ENCODE measurements at regions not wholly inside any gene's neighbourhood (a gene's known extent, or its start where the extent isn't known, plus 50 kb on each side); places are given as distances from the start of the nearest gene placed in this dataset.

DNA sequence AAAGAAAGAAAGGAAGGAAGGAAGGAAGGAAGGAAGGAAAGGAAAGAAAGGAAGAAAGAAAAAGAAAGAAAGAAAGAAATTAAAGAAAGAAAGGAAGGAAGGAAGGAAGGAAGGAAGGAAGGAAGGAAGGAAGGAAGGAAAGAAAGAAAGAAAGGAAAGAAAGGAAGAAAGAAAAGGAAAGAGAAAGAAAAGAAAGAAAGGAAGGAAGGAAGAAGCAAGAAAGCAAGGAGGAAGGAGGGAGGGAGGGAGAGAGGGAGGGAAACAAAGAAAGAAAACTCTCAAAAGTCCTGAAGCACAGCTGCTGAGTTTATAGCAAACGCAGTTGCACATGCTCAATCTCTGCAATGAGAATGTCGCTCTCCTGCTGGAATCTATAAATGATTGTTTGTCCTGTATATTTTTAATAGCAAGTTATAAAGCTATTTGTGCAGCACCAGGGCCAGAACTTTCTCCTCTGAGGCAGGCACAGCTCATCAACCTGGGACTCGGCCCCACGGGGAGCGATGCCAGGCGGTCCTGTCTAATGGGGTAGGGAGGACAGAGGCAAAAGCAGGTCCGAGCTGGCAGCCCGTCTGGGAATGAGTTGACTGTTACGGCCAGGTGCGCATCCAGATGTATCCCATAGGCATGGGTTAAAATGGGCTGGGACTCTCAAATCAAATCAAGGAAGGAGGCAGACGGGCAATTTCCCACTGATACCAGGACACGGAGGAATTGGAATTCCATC, 118.0 kb upstream of the PFKP start:
- no peak for DNase-seq

DNA sequence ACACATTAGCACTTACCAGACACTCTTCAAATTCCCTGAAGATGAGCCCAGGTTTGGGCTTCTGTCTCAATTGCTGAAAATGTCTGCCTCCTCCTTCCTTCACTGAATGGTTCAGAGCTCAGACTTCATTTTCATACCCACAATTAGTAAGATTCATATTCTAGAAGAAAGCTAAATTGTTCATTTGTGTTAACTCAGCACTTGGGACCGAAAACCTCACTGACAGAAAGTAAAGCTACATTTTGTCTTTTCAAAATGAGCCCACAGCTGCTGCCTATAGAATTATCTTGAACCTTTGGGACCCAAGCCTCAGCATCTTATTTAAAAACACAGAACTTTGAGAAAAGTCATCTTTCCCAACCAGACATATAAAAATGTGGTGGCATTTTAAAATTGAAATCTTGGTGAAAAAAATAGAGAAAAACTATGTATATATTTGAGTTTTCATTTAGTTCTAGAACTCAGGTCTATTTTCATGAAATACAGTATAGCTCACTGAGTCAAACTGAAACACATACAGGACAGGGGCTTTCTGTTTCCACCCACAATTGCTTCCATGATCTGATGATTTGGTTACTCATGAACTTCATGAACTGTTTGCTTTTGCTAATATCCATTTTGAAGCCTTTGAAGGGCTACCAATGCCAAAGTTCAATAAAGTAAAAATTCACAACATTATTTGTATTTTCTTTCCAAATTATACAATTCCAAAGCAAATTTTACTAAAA, 119.1 kb upstream of the PFKP start:
- no peak for DNase-seq

DNA sequence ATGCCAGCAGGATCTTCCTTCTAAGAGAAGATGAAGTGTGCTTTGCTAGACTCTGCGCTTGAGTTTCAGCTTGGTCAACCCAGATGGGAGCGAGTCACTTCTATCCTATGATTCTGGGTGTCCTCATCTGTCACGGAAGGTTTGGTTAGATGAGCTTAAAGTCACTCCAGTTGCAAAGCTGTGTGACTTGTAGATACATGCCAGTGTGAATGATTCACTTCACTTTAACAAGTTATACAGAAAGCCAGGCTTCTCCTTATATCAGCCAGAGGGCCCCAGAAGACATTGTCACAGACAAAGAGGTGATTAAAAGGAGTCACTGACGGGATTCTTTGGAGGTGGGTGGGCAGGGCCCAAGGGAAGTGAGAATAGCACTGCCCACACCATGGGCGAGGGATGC, 122.6 kb upstream of the PFKP start:
- no peak for DNase-seq

DNA sequence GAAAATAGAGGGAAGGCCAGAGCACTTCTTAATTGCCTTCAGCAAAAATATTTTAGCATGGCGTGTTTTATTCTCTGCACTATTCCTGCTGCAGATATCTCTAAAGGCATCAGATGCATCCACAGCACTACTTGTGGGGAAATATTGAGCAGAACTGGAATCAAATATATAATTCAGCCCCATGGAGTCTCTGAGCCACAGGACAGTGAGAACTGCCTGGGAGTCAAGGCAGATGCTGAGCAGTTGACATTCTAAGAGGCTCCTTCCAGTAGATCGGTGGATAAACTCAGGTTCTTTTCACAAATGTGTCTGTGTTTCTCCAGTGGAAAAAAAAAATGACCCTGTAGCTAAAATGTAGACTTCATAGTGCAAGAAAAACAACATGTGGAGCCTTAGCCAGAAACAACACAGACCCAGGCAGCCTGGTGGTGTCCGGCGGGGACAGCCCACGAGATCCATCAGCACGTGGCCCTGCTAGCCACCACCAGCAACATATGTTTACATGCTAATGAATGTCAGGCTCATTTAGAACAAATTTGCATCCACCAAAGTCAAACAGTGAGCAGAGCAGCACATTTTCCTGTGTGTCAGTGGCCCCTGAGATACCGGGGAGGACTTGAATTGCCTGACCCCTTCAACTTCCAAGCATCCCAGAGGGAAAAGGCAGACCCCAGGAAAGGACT, 123.3 kb upstream of the PFKP start:
- DNase-seq: no peak

DNA sequence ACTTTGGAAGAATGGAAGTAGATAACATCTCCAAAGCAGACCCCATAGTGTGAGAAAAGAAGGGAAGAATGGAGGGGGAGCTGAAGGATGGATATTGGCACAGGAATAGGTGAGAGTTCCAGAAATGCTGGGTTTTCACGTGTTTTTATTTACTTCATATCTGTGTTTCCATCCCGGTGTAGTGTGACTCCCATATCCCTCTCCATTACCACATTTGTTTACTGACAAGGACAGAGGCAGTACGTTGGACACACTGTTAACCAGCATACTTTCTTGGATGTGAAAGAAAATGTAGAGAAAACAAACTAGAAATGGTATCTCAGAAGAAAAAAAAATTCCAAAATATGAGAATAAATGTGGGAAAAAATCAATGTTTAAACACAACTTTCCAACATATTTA, 124.4 kb upstream of the PFKP start:
- no peak for DNase-seq

DNA sequence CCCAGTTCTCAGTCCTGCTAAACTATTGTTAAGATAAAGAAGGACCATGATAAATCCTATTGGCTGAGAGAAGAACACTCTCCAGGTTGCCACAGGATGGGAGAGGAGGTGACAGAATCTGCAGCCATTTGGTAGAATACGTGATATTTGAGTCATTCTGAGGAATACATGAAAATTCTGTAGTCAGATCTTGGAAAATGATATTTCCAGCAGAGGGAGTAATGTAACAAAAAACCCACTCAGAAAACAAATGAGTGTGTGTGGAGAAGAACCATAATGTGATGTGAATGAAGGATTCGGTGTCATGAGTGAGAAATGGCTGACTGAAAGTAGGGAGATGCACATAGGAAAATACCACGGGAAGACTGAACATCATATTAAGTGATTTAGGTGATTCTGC, 128.5 kb upstream of the PFKP start:
- DNase-seq: no peak

DNA sequence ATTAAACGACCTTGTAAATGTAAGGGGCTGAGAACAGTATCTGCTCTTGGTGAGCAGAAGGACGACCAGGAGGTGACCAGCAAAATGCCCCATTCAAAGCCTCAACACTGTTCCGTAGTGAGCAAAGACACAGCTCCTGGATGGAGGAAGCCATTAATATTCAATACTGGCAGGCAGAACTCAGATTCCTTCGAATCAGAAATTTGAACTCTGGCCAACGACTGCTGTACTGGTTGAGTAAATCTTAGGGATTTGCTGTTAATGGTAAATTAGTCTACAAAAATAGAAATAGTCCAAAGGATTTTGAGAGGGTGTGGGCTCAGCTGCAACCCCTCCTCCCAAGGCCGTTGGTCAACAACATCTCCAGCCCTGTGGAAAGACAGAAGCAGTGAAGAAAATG, 130.5 kb upstream of the PFKP start:
- DNase-seq: no peak

DNA sequence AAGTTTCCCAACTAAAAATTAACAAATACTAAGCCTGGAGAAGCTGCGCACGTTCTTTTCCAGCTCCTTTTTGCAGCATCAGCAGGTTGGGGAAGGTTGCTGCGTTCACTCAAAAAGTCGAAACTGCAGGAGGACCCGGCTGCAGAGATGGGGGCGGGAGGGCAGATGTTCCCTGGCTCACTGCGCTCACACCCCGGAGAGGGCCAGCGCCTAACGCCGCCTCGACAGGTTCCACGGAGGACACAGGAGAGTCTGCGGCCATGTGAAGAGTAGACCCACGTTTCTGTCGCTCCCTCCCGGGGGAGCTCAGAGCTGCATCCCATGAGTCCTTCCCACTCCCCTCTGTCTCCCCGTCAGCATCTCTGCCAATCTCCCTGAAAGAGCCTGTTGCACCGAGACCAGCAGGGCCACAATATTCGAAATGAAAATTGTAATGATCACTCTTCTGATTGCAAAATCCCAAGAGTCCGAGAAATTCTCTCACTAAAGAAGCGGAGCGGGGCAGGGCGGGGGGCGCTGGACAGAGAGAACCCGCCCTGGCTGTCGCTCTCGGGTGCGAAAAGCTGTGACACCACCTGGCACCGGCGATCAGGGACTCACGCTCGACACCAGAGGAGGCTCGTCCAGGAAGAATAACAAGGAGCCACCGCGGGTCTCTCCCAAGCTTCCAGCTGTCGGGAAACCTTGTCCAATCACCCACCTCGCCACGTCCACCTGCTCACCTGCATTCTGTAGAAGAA, 131.5 kb upstream of the PFKP start:
- DNase-seq: no peak

DNA sequence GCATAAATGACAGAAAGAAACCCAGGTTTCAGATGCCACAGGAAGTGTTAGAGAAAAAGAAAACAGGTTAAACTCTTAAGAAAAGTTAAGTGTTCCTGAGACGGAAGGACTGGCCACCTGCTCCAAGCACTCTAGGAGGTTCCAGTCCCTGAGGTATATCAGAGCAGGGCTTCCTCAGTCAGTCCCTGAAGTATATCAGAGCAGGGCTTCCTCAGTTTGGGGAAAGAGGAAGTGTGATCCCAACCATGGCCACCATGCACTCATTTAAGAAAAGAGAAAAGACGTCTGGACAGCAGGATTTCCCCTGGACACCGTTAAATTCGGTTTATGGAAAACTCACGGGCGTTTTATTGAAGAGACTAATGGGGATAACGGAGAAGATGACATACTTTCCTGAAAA, 133.4 kb upstream of the PFKP start:
- DNase-seq: no peak

DNA sequence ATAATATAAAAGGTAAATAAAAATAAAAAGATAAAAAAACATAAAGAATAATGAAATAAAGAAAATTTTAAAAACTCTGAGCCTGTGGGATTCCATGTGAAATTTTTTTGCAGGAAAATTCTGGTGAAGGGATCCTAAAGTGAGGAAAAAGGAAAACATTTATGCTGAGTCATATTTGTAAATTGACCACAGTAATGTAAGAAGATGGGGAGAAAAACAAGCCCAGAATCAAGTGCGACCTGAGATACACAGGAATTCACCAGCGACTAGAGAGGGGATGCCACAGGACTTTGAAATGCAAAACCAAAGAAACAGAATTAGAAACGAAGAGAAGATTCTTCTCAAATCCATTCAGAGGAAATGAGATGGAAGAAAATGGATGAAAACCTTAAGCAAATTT, 133.8 kb upstream of the PFKP start:
- DNase-seq: no peak

DNA sequence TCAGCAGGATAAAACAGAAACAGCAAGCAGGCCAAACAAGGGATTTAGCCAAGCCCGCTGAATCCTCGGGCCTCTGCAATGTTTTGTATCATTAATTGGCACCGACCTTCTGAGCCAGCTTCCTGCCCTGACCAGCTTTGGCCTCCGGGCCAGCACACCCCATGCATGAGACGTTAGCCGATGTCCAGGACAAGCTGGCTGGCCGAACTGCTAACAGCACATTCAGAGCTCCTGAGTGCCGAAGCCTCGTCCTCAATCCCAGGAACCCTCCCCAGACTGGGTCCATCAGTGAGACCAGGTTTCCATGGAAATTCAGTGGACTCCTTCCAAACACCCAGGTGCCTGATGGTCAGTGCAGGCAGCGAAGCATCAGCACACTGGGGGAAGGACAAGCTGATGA, 134.3 kb upstream of the PFKP start:
- DNase-seq: no peak

DNA sequence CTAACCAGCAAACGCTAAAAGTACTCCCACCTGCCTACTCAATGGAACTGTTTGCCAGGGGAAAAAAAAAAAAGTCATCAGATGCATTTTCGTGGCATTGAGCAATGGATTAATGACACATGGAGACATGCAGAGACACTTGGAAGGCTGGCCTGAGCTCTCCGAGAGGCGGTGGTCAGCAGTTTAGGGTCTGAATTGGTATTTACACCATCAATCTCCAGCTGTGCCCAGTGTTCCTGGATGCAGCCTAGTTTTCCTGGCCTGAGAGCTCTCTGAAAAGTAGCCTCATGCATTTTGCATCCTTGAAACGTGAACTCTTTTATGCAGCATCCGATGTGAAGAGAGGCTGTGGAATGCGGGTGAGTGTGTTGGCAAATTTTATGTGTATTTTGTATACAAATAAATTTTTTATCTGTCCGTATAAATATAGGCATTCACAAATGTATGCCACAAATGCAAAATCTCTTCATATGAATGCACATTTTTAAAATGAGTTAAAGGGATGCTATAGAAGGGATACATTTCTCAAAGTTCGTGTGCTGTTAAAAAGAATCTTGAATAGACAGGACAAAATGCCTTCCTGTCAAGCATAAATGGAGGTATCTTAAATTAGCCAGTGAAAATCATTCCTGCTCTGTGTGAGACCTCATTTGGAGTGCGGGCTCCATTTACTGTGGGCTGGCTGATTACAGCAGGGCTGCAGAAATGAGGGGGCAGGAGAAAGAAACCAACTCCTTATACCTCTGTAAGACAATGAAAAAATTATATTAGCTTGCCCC, 137.7 kb upstream of the PFKP start:
- DNase-seq: no peak

DNA sequence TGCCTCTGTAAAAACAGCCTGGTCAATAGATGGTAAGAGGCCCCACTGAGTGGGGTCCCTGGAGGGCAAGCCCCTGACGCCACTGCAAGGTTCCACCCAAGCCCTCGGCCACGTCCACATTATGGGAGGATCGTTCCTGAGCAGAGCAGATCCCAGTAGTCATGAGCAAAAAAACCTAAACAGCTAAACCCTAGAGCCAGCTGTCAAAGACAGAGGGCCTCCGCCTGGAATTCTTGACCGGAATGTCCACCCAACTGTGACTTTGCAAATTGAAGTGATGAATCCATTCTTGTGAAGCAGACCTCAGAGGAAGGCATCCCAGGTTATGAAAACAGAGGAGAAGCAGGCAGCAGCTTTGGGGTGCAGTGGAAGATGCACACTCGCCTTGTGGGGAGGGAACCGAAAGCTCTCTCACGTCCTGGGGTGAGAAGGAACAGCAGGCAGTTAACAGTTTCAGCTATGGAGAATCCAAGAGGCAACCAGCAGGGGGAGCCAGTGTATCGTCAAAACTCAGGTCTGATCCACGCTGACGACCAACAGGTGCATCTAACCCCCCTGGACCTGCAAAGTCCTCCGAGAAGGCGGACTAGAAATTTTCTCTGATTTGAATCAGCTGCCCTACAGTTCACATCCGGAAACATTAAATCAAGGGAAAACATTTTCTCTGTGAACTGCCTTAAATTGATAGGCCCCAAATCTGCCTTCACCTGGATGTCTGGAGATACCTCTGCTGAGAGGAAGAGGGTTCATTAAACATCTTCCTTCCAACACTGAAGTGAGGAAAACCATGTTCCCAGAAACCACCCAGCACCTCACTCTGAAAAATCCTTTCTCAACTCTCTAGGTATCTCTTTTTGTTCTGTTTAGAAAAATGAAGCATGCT, 139.1 kb upstream of the PFKP start:
- DNase-seq: peak; percentile 69

DNA sequence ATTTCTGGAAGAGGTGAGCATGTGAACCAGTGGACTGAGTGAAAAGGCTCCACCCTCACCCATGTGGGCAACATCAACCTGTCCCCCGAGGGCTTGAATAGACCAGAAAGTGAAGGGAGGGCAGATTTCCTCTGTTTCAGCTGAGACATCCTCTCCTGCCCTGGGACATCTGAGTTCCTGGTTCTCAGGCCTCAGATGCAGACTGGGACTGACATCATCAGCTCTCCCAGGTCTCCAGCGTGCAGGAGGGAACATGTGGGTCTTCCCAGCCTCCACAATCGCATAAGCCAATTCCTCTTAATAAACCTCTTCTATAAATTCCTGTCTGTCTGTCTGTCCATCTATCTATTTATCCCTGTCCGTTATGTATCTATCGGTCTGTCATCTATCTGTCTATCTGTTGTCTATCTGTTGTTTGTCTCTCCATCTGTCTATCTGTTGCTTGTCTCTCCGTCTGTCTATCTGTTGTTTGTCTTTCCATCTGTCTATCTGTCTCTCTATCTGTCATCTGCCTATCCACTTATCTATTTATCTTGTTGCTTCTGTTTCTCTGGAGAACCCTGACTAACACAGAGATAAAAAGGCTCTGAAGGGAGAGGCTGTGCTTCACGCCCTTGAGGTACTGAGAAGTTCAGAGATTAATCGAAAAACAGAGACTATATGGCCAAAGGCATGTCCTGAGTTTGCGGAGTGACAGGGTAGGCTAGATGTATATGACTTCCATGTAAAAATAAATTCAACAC, 140.3 kb upstream of the PFKP start:
- DNase-seq: no peak

DNA sequence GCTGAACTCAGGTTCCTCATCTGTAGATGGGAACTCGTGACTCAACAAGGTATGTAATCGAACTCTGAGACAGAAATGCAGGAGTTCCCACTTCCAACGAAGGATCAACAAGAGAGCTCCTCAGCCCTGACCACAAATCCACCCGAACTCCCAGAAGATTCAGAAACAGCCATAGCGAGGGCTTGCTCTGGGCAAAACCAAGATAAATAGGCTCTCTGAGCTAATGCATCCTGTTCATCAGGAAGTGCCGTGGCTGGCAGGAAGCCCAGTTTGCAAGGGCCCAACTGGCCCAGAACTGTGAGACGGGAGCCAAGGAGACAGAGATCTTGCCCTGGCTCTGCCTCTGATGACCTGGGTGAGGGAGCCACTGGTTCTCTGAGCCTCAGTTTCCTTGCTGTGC, 141.7 kb upstream of the PFKP start:
- DNase-seq: no peak

DNA sequence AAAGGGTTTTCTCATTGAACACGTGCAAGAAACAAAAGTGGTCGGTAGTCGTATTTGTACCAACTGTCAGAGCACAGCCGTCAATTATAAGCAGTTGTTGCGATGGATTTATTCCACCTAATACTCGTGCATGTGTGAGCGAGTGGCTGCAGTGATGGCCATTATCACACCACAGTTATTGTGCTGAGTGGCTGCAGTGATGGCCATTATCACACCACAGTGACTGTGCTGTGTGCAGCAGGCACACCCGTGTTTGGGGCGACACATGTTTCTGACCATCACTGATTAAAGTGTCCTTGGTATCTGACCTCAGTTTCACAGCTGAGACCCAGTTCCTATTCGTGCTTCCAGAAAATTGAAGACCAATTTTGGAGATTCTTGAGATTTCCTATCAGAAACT, 142.9 kb upstream of the PFKP start:
- DNase-seq: no peak

DNA sequence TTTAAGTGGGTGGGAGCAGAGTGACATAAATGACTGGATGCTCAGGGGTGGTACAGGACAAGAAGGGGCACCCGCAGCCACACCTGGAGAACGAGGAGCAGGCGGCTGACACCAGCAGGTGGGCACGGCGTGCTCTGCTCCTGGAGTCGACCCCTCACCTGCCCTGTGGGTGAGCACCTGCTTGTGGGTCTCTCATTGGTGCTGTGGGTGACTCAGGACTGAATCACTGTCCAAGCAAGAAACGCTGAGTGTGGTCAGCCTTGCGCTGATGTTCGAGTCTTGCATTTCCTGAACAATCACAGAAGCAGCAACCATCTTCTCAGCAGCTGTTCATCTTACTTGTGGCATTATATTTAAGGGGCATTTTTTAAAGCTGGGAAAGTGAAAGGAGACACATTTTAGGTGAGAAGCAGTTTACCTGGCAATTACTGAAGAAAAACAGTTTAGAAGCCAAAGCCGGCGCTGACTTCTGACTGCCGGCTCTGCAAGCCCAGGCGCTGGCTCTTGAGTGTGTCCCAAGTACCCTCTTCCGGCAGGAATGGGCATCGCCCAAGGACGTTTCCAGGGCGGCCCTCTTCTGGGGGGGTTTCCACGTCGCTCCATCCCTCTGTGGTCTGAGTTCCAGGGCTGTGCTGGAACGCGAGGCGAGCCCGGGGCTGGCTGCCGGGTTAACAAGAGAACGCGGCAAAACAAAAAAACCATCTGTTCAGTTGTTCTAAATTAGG, 145.2 kb upstream of the PFKP start:
- DNase-seq: no peak

DNA sequence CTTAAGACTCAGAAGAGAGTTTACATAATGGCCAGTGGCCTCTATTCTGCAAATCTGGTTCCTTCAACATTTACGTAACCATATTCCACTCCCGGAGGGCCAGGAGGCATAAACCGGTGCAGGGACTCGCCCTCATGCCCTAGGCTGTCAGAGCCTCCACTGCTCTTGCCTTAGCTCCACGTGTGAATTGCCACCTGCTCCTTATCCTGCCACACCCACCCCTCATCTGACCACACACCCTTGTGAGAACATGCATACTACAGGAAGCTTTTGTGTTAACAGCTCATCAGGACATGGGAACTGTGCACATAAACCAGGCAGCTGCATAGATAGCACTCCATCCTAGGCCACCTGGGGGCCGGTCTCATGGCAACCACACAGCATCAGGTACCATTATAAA, 146.7 kb upstream of the PFKP start:
- DNase-seq: no peak

DNA sequence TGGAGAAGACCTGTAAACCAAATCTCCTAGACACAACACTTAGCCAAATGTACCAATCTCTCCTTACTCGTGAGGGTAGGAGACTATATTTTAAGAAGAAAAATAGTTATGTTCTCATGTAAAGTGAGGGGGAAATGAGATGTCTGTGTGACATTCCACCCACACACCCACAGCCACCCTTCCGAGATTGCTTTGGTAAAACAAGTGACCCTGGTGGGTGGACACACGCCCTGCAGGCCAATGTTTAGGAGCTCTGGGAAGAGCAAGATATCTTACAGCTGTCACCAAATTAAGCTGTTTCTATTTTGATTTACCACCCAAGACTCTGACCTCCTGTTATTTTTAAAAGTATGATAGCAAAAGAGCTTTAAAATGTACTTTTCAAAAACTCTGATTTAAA, 147.2 kb upstream of the PFKP start:
- DNase-seq: no peak

DNA sequence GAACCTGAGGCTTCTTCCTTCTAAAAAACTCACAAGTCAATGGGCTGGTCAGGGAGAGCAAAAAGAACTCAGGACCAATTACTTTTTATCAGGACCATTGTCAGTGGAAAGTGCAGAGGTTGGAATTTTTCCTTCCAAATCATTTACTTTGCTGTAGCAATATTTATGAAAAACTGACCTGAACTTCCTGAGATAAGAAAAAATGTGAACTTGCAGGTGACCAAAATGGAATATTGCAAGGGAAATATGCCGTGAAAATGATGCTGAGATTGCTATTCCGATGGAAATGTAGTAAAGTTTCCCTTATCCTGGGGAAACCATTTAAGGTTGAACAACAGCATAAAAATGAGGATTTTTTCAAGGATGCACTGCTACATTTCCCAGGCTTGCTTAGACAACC, 148.3 kb upstream of the PFKP start:
- DNase-seq: no peak
